Esophagus squamous epithelium (tissue), 5 donors: ENCODE measurements at regions not wholly inside any gene's neighbourhood (a gene's known extent, or its start where the extent isn't known, plus 50 kb on each side); places are given as distances from the start of the nearest gene placed in this dataset.

Source experiments
- DNase-seq: peaks from one replicate; lab custom pipeline; 2025; lab: John Stamatoyannopoulos, UW
- H3K27ac ChIP-seq, 4 donors: fragments of 200-600 bp; sonication (generic); one replicate each; pipeline ENCODE4 v1.5.1; 2016 to 2019; ENCODE audit warnings: mild to moderate bottlenecking in 1 of 4
- H3K27me3 ChIP-seq, 4 donors: fragments of 200-600 bp; sonication (generic); 1 replicate in 3 of 4; 2 replicates in 1 of 4; pipeline versions ENCODE4 v1.5.1 to v1.6.0; 2017 to 2021; ENCODE audit warnings: antibody characterized with exemption in 1 of 4
- H3K36me3 ChIP-seq, 3 donors: fragments of 200-600 bp; sonication (generic); one replicate each; pipeline ENCODE4 v1.5.1; 2016 to 2019
- H3K4me1 ChIP-seq, 3 donors: fragments of 200-600 bp; sonication (generic); one replicate each; pipeline ENCODE4 v1.5.1; 2017 to 2019
- H3K4me3 ChIP-seq, 4 donors: fragments of 200-600 bp; sonication (generic); 1 replicate in 3 of 4; 2 replicates in 1 of 4; pipeline ENCODE4 v1.5.1; 2016 to 2019; ENCODE audit warnings: mild to moderate bottlenecking in 2 of 4, moderate library complexity in 1 of 4
- H3K9me3 ChIP-seq, 3 donors: fragments of 200-600 bp; sonication (generic); one replicate each; pipeline ENCODE4 v1.5.1; 2016 to 2019
- CTCF ChIP-seq, 6 experiments: fragments of 450-650 bp in 4 of 6; fragments of 200-600 bp in 2 of 6; sonication (generic) in 2 of 6; IDR thresholded peaks; one replicate each; pipeline ENCODE4 v1.5.1; 2016 to 2019; ENCODE audit warnings: antibody characterized with exemption in 6 of 6, mild to moderate bottlenecking in 4 of 6, moderate library complexity in 4 of 6
- POLR2A ChIP-seq, 4 donors: fragments of 450-650 bp; IDR thresholded peaks; one replicate each; pipeline ENCODE4 v1.6.1; 2017; ENCODE audit warnings: antibody characterized with exemption in 4 of 4, mild to moderate bottlenecking in 4 of 4, moderate library complexity in 3 of 4
- WGBS, 2 donors: methylation state at CpG; one replicate each; pipeline ENCODE4 v1.1.5; 2018; 5-methylcytosine and 5-hydroxymethylcytosine counted together
- intact Hi-C: fragments of 100-400 bp; cut with DNase I; formaldehyde crosslinking; loops from one replicate; pipeline ENCODE4 v1.15.0; 2022
- donor health status: DM: yes; HTN: yes; CAD: no.

GRCh38 chr2:51717312-51717711 is 685.4 kb upstream of the NRXN1 start:
- Histone ChIP-seq H3K9me3 (no peaks in the 10 kb centered on the region), H3K4me3 (no peak overlapping the region), H3K36me3 (no peaks in the 10 kb centered on the region), H3K27me3 (no peaks in the 10 kb centered on the region), H3K27ac (no peak overlapping the region), H3K4me1 (no peaks in the 10 kb centered on the region)
- WGBS, 2 donors: 71 to 83% methylated on average over 3 of the region's 3 CpGs
- TF ChIP-seq CTCF (IDR thresholded peaks at IDR 0.05) (no peak), POLR2A (IDR thresholded peaks at IDR 0.05) (no peak)
- no peak for DNase-seq
- intact Hi-C loops: no loop called here

- no peaks in the 10 kb centered on the region for H3K4me1 ChIP-seq
- 54 to 64% methylated on average over 3 of the region's 3 CpGs for WGBS, 2 donors
- H3K9me3 ChIP-seq: no peaks in the 10 kb centered on the region
- intact Hi-C loops: no loop called here
- no peaks in the 10 kb centered on the region for H3K36me3 ChIP-seq
- H3K27ac ChIP-seq: no peak overlapping the region
- TF ChIP-seq CTCF (IDR thresholded peaks at IDR 0.05) (no peak), POLR2A (IDR thresholded peaks at IDR 0.05) (no peak)
- H3K27me3 ChIP-seq: no peaks in the 10 kb centered on the region
- H3K4me3 ChIP-seq: no peak overlapping the region
- DNase-seq: no peak
These were observed 679.8 kb upstream of the NRXN1 start for GRCh38 chr2:51711766-51712165.

- intact Hi-C loops: no loop called here
- H3K4me3 ChIP-seq: no peak overlapping the region
- H3K9me3 ChIP-seq: no peaks in the 10 kb centered on the region
- no peaks in the 10 kb centered on the region for H3K27me3 ChIP-seq
- 55 to 57% methylated on average over 3 of the region's 3 CpGs for WGBS, 2 donors
- H3K4me1 ChIP-seq: no peaks in the 10 kb centered on the region
- H3K27ac ChIP-seq: no peak overlapping the region
- no peaks in the 10 kb centered on the region for H3K36me3 ChIP-seq
- no peak for DNase-seq
- TF ChIP-seq CTCF (IDR thresholded peaks at IDR 0.05) (no peak), POLR2A (IDR thresholded peaks at IDR 0.05) (no peak)
These were observed 678.3 kb upstream of the NRXN1 start for GRCh38 chr2:51710222-51710621.

GRCh38 chr2:51707625-51708024 is 675.7 kb upstream of the NRXN1 start:
- no peak overlapping the region for H3K4me3 ChIP-seq
- H3K36me3 ChIP-seq: no peaks in the 10 kb centered on the region
- intact Hi-C loops: no loop called here
- TF ChIP-seq CTCF (IDR thresholded peaks at IDR 0.05): no peak
- no peak for TF ChIP-seq POLR2A (IDR thresholded peaks at IDR 0.05)
- H3K9me3 ChIP-seq: no peaks in the 10 kb centered on the region
- DNase-seq: no peak
- WGBS, 2 donors: 64 to 85% methylated on average over 3 of the region's 3 CpGs
- no peaks in the 10 kb centered on the region for H3K27me3 ChIP-seq
- no peaks in the 10 kb centered on the region for H3K4me1 ChIP-seq
- no peak overlapping the region for H3K27ac ChIP-seq

GRCh38 chr2:51706220-51706619 is 674.3 kb upstream of the NRXN1 start:
- H3K9me3 ChIP-seq: no peaks in the 10 kb centered on the region
- WGBS, 2 donors: 53 to 61% methylated on average over 3 of the region's 3 CpGs
- no peak for DNase-seq
- no peaks in the 10 kb centered on the region for H3K36me3 ChIP-seq
- TF ChIP-seq POLR2A (IDR thresholded peaks at IDR 0.05) (no peak), CTCF (IDR thresholded peaks at IDR 0.05) (no peak)
- intact Hi-C loops: no loop called here
- H3K4me1 ChIP-seq: no peaks in the 10 kb centered on the region
- no peaks in the 10 kb centered on the region for H3K27me3 ChIP-seq
- no peak overlapping the region for H3K27ac ChIP-seq
- no peak overlapping the region for H3K4me3 ChIP-seq
